ENCODE measurements at regions not wholly inside any gene's neighbourhood (a gene's known extent, or its start where the extent isn't known, plus 50 kb on each side); places are given as distances from the start of the nearest gene placed in this dataset.

DNA sequence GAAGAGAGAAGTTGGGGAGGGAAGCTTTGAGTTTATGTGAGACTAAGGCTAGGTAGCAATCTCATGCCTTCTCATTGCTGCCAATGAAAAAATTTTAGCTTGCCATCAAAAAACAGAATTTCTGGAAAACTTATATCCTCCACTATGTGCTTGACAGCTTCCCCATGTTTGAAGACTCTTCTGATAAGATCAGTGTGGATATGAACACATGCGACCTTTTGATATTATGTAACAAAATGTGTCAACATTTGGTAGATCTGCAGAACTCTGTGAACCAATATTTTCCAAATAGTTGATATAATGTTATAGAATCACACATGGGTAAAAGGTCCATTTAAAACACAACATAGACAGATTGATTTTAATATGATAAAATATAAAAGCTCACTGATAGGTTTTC is 380.9 kb upstream of the PROK2 start:
- TF ChIP-seq, protein P1, sequence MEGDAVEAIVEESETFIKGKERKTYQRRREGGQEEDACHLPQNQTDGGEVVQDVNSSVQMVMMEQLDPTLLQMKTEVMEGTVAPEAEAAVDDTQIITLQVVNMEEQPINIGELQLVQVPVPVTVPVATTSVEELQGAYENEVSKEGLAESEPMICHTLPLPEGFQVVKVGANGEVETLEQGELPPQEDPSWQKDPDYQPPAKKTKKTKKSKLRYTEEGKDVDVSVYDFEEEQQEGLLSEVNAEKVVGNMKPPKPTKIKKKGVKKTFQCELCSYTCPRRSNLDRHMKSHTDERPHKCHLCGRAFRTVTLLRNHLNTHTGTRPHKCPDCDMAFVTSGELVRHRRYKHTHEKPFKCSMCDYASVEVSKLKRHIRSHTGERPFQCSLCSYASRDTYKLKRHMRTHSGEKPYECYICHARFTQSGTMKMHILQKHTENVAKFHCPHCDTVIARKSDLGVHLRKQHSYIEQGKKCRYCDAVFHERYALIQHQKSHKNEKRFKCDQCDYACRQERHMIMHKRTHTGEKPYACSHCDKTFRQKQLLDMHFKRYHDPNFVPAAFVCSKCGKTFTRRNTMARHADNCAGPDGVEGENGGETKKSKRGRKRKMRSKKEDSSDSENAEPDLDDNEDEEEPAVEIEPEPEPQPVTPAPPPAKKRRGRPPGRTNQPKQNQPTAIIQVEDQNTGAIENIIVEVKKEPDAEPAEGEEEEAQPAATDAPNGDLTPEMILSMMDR (IDR thresholded peaks at IDR 0.05): no peak
- Histone ChIP-seq H3K4me3 (replicated peaks in 1 of 3; ENCODE audit: low read depth in 2 of 3, low read length in 3 of 3) (no peak overlapping the region), H3K4me2 (replicated peaks; ENCODE audit: extremely low read depth, low read length, poor library complexity, severe bottlenecking) (no peak overlapping the region), H3K9me3 (replicated peaks in 1 of 2; ENCODE audit: control insufficient read depth in 1 of 2, insufficient read depth in 1 of 2, low read length in 2 of 2) (no peaks in the 10 kb centered on the region), H3K36me3 (replicated peaks in 1 of 2; ENCODE audit: control insufficient read depth in 1 of 2, insufficient read depth in 2 of 2, low read length in 2 of 2) (no peaks in the 10 kb centered on the region), H3K27me3 (ENCODE audit: control insufficient read depth in 2 of 2, insufficient read depth in 2 of 2, low read length in 2 of 2) (no peaks in the 10 kb centered on the region), H3K27ac (ENCODE audit: low read depth in 1 of 2, low read length in 2 of 2) (no peak overlapping the region), H3K9ac (ENCODE audit: insufficient read depth, low read length, poor library complexity, severe bottlenecking) (no peak overlapping the region), H3K4me1 (ENCODE audit: control insufficient read depth in 1 of 2, insufficient read depth in 2 of 2, low read length in 2 of 2) (peaks cover 11 to 17% of the 10 kb centered on the region in 2 donors), H4K20me1 (ENCODE audit: insufficient read depth, low read length) (no peaks in the 10 kb centered on the region), H2AFZ (ENCODE audit: insufficient read depth, low read depth, low read length, poor library complexity, severe bottlenecking) (no peak overlapping the region), H3K79me2 (ENCODE audit: insufficient read depth, low read length) (no peaks in the 10 kb centered on the region)
- DNase-seq: no peak
- peaks cover 30% of the 10 kb centered on the region for H3K4me1 Mint-ChIP-seq
- intact Hi-C loops (cut with micrococcal nuclease): no loop called here
- WGBS (ENCODE audit: insufficient coverage): no CpG with 5 or more reads among the region's 1 CpG
- peaks cover 0 to 4% (median 0%) of the 10 kb centered on the region in 7 donors for H3K9me3 Mint-ChIP-seq
- no peaks in the 10 kb centered on the region for H3K36me3 Mint-ChIP-seq
- peaks cover 0 to 7% (median 5%) of the 10 kb centered on the region in 3 donors for H3K27me3 Mint-ChIP-seq (ENCODE audit: low read depth in 3 of 3)
- H3K4me3 Mint-ChIP-seq: no peak overlapping the region
- H3K27ac Mint-ChIP-seq: no peak overlapping the region

DNA sequence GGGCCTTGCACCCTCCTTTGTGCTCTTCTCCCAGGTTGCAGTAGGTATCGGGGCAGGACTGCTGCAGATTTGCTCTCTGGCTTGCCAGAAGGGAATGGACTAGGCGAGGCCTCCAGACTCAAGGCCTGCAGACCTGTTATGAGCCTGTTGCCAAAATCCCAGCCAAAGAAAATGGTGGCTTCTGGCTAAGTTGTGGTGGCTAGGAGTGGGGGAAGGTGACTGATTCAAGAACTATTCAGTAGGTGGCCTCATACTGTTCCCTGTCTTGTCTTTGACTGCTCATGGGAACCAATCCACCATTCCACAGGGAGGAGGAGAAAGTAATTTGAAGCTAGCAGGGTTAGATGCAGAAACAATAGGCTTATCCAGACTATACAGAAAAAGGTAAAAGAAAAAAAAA is 380.4 kb upstream of the PROK2 start:
- Histone ChIP-seq H3K27ac (ENCODE audit: low read depth in 1 of 2, low read length in 2 of 2) (no peak overlapping the region), H3K4me3 (replicated peaks in 1 of 3; ENCODE audit: low read depth in 2 of 3, low read length in 3 of 3) (no peak overlapping the region), H3K79me2 (ENCODE audit: insufficient read depth, low read length) (no peaks in the 10 kb centered on the region), H3K4me2 (replicated peaks; ENCODE audit: extremely low read depth, low read length, poor library complexity, severe bottlenecking) (no peak overlapping the region), H3K4me1 (ENCODE audit: control insufficient read depth in 1 of 2, insufficient read depth in 2 of 2, low read length in 2 of 2) (peaks cover 11 to 17% of the 10 kb centered on the region in 2 donors), H4K20me1 (ENCODE audit: insufficient read depth, low read length) (no peaks in the 10 kb centered on the region), H3K9ac (ENCODE audit: insufficient read depth, low read length, poor library complexity, severe bottlenecking) (no peak overlapping the region), H3K9me3 (replicated peaks in 1 of 2; ENCODE audit: control insufficient read depth in 1 of 2, insufficient read depth in 1 of 2, low read length in 2 of 2) (no peaks in the 10 kb centered on the region), H2AFZ (ENCODE audit: insufficient read depth, low read depth, low read length, poor library complexity, severe bottlenecking) (no peak overlapping the region), H3K27me3 (ENCODE audit: control insufficient read depth in 2 of 2, insufficient read depth in 2 of 2, low read length in 2 of 2) (no peaks in the 10 kb centered on the region), H3K36me3 (replicated peaks in 1 of 2; ENCODE audit: control insufficient read depth in 1 of 2, insufficient read depth in 2 of 2, low read length in 2 of 2) (no peaks in the 10 kb centered on the region)
- Mint-ChIP-seq H3K4me3 (no peak overlapping the region), H3K4me1 (peaks cover 30% of the 10 kb centered on the region), H3K27ac (no peak overlapping the region), H3K36me3 (no peaks in the 10 kb centered on the region), H3K9me3 (peaks cover 0 to 4% (median 0%) of the 10 kb centered on the region in 7 donors), H3K27me3 (ENCODE audit: low read depth in 3 of 3) (peaks cover 0 to 6% (median 5%) of the 10 kb centered on the region in 3 donors)
- intact Hi-C loops (cut with micrococcal nuclease): no loop called here
- no peak for DNase-seq
- 100% methylated on average over 1 of the region's 2 CpGs for WGBS (ENCODE audit: insufficient coverage)
- TF ChIP-seq, protein P1 (IDR thresholded peaks at IDR 0.05): no peak
